ENCODE measurements at regions not wholly inside any gene's neighbourhood (a gene's known extent, or its start where the extent isn't known, plus 50 kb on each side); places are given as distances from the start of the nearest gene placed in this dataset.

DNA sequence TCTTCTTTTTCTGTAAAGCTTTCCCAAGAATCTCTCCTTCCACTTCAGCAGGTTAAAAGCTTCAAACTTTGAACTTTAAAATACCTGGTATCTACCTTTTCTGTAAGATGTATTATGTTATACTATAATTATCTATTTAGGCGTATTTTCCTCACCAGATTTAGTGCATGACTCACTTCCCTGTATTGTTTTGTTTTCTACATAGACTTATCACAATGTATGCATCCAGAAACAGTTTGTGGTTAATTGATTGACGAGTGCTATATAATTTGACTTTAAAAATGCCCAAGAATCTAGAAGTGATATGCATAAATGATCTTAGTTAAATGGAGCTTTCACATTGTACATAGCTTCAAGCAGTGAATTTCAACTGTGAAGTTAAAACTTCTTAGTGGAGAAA is 473.9 kb upstream of the CDH2 start:
- H3K4me3 Mint-ChIP-seq = no peak overlapping the region
- H3K4me1 Mint-ChIP-seq (ENCODE audit: low read depth) = no peaks in the 10 kb centered on the region
- DNase-seq (ENCODE audit: low spot score) = no peak
- no peaks in the 10 kb centered on the region for H3K36me3 Mint-ChIP-seq (ENCODE audit: low read depth)
- intact Hi-C loops (cut with micrococcal nuclease) = no loop called here
- H3K27me3 Mint-ChIP-seq (ENCODE audit: insufficient read depth) = no peaks in the 10 kb centered on the region
- peaks cover 25% of the 10 kb centered on the region for H3K9me3 Mint-ChIP-seq
- no peak overlapping the region for H3K27ac Mint-ChIP-seq

DNA sequence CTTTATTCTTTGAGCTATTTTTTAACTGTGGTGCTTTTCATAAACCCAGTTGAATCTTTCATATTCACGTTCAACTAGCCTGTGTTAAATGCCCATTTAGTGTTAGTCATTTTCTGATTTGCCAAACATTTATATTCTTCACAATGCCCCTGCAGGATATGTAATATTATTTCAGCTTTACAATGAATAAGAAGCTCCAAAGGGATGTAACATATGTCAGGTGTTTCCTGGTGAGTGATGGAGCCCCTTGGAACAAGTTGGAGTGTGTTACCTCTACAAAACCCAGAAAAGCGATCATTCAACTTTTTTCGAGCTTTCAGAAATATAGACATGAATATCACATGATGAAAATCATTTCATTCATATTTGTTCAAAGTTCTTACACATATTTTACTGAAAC is 471.0 kb upstream of the CDH2 start:
- H3K36me3 Mint-ChIP-seq (ENCODE audit: low read depth) = no peaks in the 10 kb centered on the region
- no peak overlapping the region for H3K27ac Mint-ChIP-seq
- H3K4me3 Mint-ChIP-seq = no peak overlapping the region
- H3K9me3 Mint-ChIP-seq = peaks cover 24% of the 10 kb centered on the region
- intact Hi-C loops (cut with micrococcal nuclease) = no loop called here
- no peaks in the 10 kb centered on the region for H3K27me3 Mint-ChIP-seq (ENCODE audit: insufficient read depth)
- no peak for DNase-seq (ENCODE audit: low spot score)
- no peaks in the 10 kb centered on the region for H3K4me1 Mint-ChIP-seq (ENCODE audit: low read depth)

DNA sequence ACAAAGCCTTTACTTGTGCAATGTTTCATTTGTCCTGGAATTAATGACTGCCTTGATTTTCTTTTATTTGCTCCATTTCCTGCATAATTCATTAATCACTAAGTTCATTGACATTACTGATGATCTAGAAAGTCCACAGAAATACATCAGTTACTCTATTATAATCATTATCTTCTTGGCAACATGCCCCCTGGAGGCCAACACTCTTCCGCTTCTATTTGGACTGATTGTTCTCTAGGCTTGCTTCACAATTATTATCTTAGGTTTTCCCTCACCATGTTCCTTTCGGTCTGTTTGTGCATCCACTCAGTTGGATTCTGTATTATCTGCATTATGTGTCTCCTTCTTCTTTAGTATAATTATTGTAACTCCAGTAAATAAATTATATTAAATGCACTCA is 461.0 kb upstream of the CDH2 start:
- intact Hi-C loops (cut with micrococcal nuclease) = no loop called here
- no peaks in the 10 kb centered on the region for H3K36me3 Mint-ChIP-seq (ENCODE audit: low read depth)
- no peaks in the 10 kb centered on the region for H3K4me1 Mint-ChIP-seq (ENCODE audit: low read depth)
- DNase-seq (ENCODE audit: low spot score) = no peak
- H3K9me3 Mint-ChIP-seq = peaks cover 15% of the 10 kb centered on the region
- H3K27ac Mint-ChIP-seq = no peak overlapping the region
- H3K4me3 Mint-ChIP-seq = no peak overlapping the region
- no peaks in the 10 kb centered on the region for H3K27me3 Mint-ChIP-seq (ENCODE audit: insufficient read depth)

DNA sequence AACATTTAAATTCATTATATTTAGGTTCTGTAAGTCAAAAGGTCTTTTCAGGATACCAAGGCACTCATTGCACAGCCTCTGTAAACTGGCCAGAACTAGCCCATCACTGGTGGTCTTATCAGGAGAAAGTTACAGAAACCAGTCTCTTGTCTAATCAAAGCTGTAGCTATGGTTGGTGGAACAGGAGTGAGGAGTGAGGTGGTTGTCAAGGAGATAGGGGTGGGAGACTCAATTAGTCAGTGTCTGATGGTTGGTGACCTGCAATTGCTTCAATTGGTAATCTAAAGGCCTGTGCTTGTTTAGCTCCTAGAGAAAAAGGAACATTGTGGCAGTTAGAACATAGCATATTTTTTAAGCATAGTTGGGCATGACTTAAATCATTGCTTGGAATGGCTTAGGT is 458.6 kb upstream of the CDH2 start:
- H3K4me1 Mint-ChIP-seq (ENCODE audit: low read depth) = no peaks in the 10 kb centered on the region
- peaks cover 18% of the 10 kb centered on the region for H3K9me3 Mint-ChIP-seq
- no peak for DNase-seq (ENCODE audit: low spot score)
- H3K4me3 Mint-ChIP-seq = no peak overlapping the region
- intact Hi-C loops (cut with micrococcal nuclease) = no loop called here
- H3K27ac Mint-ChIP-seq = no peak overlapping the region
- no peaks in the 10 kb centered on the region for H3K36me3 Mint-ChIP-seq (ENCODE audit: low read depth)
- H3K27me3 Mint-ChIP-seq (ENCODE audit: insufficient read depth) = no peaks in the 10 kb centered on the region

DNA sequence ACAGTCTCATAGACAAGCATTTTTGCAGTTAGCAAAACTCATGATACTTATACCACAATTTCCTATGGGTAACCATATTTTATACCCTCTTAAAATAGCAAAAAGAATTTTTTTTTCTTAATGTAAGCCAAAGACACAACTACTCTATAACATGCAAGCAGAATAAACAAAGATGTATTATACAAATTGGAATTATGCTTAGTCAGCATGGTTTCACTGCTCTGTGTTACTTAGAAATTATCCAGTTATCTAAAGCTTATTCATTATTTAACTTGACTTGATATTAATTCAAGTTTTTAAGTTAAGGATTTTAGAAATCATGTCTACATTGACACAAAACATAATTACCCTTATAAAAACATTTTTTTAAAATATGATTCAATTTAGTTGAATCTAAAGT is 449.8 kb upstream of the CDH2 start:
- Mint-ChIP-seq H3K4me1 (ENCODE audit: low read depth) (no peaks in the 10 kb centered on the region), H3K4me3 (no peak overlapping the region), H3K27me3 (ENCODE audit: insufficient read depth) (no peaks in the 10 kb centered on the region), H3K27ac (no peak overlapping the region), H3K9me3 (peaks cover 12% of the 10 kb centered on the region), H3K36me3 (ENCODE audit: low read depth) (no peaks in the 10 kb centered on the region)
- DNase-seq (ENCODE audit: low spot score) = no peak
- intact Hi-C loops (cut with micrococcal nuclease) = no loop called here

DNA sequence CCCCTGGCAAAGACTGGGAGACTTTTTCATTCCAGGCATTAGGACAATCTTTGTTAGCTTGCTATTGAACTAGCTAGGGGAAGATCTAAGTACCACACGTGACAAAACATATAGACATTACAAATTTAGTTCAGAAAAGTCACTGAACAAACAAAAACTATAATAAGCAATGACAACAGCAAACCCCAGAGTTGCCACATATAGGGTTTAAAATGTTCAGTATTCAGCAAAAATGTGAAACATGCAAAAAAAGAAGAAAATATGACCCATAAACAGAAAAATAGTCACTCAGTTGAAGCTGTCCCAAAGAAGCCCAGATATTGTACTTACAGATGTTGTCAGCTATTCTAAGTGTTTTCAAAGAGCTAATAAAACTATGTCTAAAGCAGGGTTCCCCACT is 431.1 kb upstream of the CDH2 start:
- no peaks in the 10 kb centered on the region for H3K4me1 Mint-ChIP-seq (ENCODE audit: low read depth)
- H3K27me3 Mint-ChIP-seq (ENCODE audit: insufficient read depth) = no peaks in the 10 kb centered on the region
- H3K27ac Mint-ChIP-seq = no peak overlapping the region
- H3K9me3 Mint-ChIP-seq = peaks cover 12% of the 10 kb centered on the region
- intact Hi-C loops (cut with micrococcal nuclease) = no loop called here
- no peaks in the 10 kb centered on the region for H3K36me3 Mint-ChIP-seq (ENCODE audit: low read depth)
- no peak overlapping the region for H3K4me3 Mint-ChIP-seq
- DNase-seq (ENCODE audit: low spot score) = no peak

DNA sequence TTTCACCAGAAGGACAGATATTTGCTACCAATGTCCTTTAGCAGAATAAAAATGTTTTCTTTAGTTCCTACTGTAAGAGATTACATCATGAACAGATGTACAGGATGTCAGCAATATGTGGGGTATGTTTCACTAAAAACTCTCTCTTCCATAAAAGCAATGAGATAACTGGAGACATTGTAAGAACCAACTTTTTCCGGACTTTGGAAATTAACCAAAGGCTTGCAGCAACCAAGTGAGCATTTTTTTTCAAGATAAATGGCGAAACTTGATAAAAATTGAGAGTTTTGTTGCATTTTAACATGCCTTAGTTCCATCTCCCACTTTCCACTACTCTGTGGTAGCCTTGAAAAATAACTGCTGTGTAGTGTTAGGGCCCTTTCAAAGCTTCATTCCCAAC is 429.8 kb upstream of the CDH2 start:
- Mint-ChIP-seq H3K4me1 (ENCODE audit: low read depth) (no peaks in the 10 kb centered on the region), H3K9me3 (peaks cover 14% of the 10 kb centered on the region), H3K27me3 (ENCODE audit: insufficient read depth) (no peaks in the 10 kb centered on the region), H3K4me3 (no peak overlapping the region), H3K36me3 (ENCODE audit: low read depth) (no peaks in the 10 kb centered on the region), H3K27ac (no peak overlapping the region)
- no peak for DNase-seq (ENCODE audit: low spot score)
- intact Hi-C loops (cut with micrococcal nuclease) = no loop called here

DNA sequence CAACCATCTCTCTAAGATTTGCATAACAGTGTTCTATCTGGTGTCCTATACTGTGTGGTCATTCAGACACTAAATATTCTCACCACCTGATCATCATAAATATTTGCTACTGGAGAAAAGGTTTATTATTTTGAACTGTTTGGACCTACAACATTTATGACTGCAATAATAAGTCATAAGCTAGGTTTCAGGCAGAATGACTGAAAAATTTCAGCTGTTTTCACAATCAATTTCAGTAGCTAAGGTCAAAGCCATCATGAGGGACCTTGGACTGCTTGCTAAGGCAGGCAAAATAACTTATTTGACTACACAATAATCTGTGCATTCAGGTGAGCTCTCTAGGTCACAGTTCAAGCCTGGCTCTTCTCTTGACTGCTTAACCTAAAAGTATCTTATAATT is 425.5 kb upstream of the CDH2 start:
- H3K27ac Mint-ChIP-seq = no peak overlapping the region
- no peak for DNase-seq (ENCODE audit: low spot score)
- H3K27me3 Mint-ChIP-seq (ENCODE audit: insufficient read depth) = no peaks in the 10 kb centered on the region
- no peaks in the 10 kb centered on the region for H3K4me1 Mint-ChIP-seq (ENCODE audit: low read depth)
- intact Hi-C loops (cut with micrococcal nuclease) = no loop called here
- H3K36me3 Mint-ChIP-seq (ENCODE audit: low read depth) = no peaks in the 10 kb centered on the region
- no peak overlapping the region for H3K4me3 Mint-ChIP-seq
- peaks cover 27% of the 10 kb centered on the region for H3K9me3 Mint-ChIP-seq

DNA sequence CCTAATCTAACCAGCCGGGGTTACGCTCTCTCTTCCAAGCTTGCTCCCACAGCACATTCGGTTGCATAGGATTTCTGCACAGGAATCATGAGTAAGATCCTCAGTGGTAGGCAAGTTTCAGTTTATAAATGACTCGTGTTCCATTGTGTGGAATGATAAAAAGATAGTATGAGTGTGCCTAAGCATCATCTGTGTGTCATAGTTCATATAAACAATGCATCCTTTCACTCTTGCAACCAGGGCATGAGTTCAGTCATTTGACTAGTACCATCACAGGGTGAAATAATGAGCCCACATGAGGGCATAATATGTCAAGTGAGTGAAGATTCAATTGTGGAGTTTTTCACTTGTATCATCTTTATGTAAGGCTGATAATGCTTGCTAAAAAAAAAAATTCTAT is 417.1 kb upstream of the CDH2 start:
- intact Hi-C loops (cut with micrococcal nuclease) = no loop called here
- no peak for DNase-seq (ENCODE audit: low spot score)
- H3K4me1 Mint-ChIP-seq (ENCODE audit: low read depth) = no peaks in the 10 kb centered on the region
- H3K36me3 Mint-ChIP-seq (ENCODE audit: low read depth) = no peaks in the 10 kb centered on the region
- no peaks in the 10 kb centered on the region for H3K27me3 Mint-ChIP-seq (ENCODE audit: insufficient read depth)
- H3K9me3 Mint-ChIP-seq = peaks cover under 1% of the 10 kb centered on the region
- no peak overlapping the region for H3K4me3 Mint-ChIP-seq
- H3K27ac Mint-ChIP-seq = no peak overlapping the region

DNA sequence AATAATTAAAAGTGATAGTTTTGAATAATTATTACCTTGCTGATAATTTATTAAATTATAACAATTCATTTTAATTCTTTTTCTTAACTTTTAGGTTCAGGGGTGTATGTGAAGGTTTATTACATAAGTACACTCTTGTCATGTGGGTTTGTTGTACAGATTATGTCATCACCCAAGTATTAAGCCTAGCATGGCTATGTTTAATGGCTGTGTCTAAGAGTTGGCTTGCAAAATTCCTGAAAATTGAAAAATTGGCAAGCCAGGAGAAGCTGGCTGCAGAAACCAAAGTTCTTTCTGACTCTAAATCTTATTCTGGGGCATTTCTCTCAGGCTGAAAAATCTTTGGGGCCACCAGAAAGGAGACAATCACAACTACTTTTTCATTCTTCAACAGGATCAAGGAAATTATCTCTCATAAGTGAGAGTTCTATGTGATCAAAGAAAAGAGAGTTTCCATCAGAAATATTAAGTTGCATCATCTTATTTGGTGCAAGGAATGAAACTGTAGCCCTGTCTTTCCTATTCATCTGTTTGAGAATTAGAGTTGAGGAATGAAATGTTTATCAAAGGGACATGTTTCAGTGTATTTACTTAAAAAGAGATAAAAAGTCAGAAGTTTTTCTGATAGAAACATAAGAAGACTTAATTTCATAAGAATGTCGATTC is 412.1 kb upstream of the CDH2 start:
- Mint-ChIP-seq H3K27me3 (ENCODE audit: insufficient read depth) (no peaks in the 10 kb centered on the region), H3K9me3 (no peaks in the 10 kb centered on the region), H3K4me3 (no peak overlapping the region), H3K4me1 (ENCODE audit: low read depth) (no peaks in the 10 kb centered on the region), H3K36me3 (ENCODE audit: low read depth) (no peaks in the 10 kb centered on the region), H3K27ac (no peak overlapping the region)
- DNase-seq (ENCODE audit: low spot score) = no peak
- intact Hi-C loops (cut with micrococcal nuclease) = no loop called here

DNA sequence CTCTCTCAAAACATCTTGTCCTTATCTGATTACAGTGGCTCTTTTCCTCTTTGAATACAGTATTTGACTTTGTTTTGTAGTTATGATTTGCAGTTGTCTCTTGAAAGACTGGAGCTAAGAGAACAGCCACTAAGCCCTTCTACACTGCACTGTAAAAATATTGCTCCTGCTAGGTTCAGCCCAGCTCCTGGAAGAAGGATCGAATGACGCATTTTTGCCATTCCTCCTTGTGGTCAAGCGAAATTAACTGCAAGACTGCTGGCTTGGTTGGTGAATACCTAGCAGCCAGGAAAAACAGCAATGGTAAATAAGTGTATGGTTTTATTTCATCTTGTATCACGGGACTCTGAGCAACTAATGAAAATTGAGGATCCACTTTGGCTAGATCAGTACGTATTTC is 407.8 kb upstream of the CDH2 start:
- Mint-ChIP-seq H3K27me3 (ENCODE audit: insufficient read depth) (no peaks in the 10 kb centered on the region), H3K9me3 (no peaks in the 10 kb centered on the region), H3K4me3 (no peak overlapping the region), H3K4me1 (ENCODE audit: low read depth) (no peaks in the 10 kb centered on the region), H3K36me3 (ENCODE audit: low read depth) (no peaks in the 10 kb centered on the region), H3K27ac (no peak overlapping the region)
- no peak for DNase-seq (ENCODE audit: low spot score)
- intact Hi-C loops (cut with micrococcal nuclease) = no loop called here

DNA sequence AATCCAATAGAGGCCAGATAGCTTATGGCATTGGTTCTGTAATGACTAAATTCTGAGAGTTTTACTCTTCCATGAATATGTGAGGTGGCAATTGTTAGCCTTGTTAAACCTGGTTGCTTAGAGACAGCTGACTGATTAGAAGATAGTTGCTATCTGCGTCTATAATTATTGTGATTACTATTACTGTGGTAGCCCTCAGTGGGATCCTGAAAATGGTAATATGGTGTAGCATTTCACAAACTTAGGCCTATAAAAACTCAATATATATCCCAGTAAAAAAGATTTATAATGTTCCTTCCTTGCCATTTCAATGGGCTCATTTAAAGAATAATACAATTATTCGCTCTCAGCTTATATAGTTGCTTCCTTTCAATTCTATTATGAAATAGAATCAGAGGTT is 405.8 kb upstream of the CDH2 start:
- Mint-ChIP-seq H3K36me3 (ENCODE audit: low read depth) (no peaks in the 10 kb centered on the region), H3K9me3 (no peaks in the 10 kb centered on the region), H3K27ac (no peak overlapping the region), H3K27me3 (ENCODE audit: insufficient read depth) (no peaks in the 10 kb centered on the region), H3K4me1 (ENCODE audit: low read depth) (no peaks in the 10 kb centered on the region), H3K4me3 (no peak overlapping the region)
- intact Hi-C loops (cut with micrococcal nuclease) = no loop called here
- no peak for DNase-seq (ENCODE audit: low spot score)

DNA sequence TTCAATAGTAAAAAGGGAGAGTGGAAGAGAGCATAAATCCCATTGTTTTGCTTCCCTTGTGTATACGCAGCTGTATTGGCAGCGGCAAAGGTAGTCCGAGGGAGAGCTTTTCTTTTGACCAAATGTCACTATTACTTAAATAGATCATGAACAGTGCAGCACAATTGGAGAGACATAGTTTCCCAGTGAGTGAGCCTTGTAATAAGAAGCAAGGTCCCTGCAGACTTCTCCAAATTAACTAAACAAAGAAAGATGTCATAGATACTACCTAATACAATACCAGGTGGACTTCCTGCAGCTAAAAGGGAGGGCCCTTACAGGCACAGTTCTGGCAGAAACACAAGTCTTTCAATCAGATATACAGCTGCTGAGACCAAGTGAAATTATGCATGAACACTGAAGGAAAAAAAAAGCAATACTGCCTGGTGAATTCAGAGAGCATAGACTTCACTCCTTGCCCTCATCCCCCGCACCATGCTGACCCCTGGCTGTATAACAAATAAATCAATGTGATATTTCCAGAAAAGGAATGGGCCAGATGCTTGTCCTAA is 404.7 kb upstream of the CDH2 start:
- no peaks in the 10 kb centered on the region for H3K36me3 Mint-ChIP-seq (ENCODE audit: low read depth)
- intact Hi-C loops (cut with micrococcal nuclease) = no loop called here
- no peaks in the 10 kb centered on the region for H3K4me1 Mint-ChIP-seq (ENCODE audit: low read depth)
- no peaks in the 10 kb centered on the region for H3K9me3 Mint-ChIP-seq
- H3K27ac Mint-ChIP-seq = no peak overlapping the region
- H3K27me3 Mint-ChIP-seq (ENCODE audit: insufficient read depth) = no peaks in the 10 kb centered on the region
- no peak for DNase-seq (ENCODE audit: low spot score)
- no peak overlapping the region for H3K4me3 Mint-ChIP-seq

DNA sequence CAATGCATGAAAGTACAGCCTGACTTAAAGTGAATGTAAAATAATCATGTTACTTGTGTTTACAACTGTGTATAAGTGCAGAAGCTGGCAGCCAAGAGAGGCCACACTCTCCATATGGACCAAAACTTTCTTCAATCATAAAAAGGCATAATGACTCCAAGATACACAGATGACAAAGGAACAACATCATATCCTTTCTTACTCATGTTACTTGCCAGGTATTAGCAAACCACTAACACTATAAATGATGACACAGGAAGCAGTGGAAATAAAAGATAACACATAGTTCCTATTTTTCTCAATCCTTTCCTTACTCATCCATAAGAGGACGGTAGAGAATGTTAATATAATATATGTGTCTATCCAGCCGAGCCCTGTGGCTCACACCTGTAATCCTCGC is 400.0 kb upstream of the CDH2 start:
- Mint-ChIP-seq H3K36me3 (ENCODE audit: low read depth) (no peaks in the 10 kb centered on the region), H3K9me3 (peaks cover 4% of the 10 kb centered on the region), H3K4me3 (no peak overlapping the region), H3K4me1 (ENCODE audit: low read depth) (no peaks in the 10 kb centered on the region), H3K27me3 (ENCODE audit: insufficient read depth) (no peaks in the 10 kb centered on the region), H3K27ac (no peak overlapping the region)
- intact Hi-C loops (cut with micrococcal nuclease) = no loop called here
- no peak for DNase-seq (ENCODE audit: low spot score)
